ENCODE measurements at regions not wholly inside any gene's neighbourhood (a gene's known extent, or its start where the extent isn't known, plus 50 kb on each side); places are given as distances from the start of the nearest gene placed in this dataset.
"Not testable (repeated sequence)": the region's sequence is repeated elsewhere in the genome, so short reads cannot be mapped to it uniquely, and the experiment has no call there.

DNA sequence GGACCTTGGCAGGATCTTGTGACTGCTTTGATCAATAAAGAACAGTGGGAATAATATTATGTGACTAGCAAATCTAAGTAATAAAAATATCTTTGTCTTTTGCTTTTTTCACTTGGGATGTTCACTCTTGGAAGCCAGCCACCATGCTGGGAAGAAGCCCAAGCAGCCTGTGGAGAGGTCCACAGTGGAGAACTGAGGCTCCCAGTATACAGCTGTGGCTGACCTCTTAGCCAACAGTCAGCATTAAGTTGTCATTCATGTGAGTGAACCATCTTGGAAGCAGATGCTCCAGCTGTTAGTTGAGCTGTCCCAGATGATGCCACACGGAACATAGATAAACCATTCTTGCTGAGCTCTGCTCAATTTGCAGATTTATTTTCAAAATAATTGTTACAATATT, 160.0 kb downstream of the OSR1 start:
- no peak for DNase-seq

DNA sequence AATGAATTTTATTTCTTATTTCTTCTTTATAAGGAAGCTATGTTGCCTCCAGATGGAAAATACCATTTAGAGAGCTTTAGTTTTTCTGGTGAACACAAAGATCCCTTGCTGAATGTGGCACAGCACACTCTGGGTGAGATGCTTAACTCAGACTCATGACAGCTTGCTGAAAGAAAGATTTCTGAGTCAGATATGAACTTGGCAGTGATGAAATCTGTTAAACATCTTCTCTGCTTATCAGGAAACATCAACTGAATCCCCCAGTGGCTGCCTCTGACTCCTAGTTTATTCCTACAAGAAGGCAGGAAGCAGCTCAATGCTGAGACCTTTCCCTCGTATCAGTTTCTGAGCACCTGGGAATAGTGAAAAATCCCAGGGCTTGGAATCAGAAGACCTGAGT, 162.8 kb downstream of the OSR1 start:
- DNase-seq = no peak

DNA sequence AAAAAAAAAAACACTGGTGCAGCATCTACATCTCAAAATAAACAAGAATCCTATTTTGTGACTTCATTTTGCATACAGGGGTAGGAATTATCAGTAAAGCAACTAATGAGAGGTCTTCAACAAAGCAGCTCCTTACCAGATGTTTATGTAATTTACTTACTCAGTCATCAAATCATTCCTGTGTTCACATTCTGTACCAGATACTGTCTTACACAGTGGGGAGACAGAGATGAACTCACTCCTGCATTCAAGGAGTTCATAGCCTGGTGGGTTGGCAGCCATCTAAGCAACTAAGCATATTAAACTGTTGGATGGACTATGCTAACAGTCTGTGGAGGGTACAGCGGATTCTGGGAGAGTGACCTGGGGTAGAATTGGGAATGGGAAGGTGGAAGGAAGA, 169.0 kb downstream of the OSR1 start:
- no peak for DNase-seq

DNA sequence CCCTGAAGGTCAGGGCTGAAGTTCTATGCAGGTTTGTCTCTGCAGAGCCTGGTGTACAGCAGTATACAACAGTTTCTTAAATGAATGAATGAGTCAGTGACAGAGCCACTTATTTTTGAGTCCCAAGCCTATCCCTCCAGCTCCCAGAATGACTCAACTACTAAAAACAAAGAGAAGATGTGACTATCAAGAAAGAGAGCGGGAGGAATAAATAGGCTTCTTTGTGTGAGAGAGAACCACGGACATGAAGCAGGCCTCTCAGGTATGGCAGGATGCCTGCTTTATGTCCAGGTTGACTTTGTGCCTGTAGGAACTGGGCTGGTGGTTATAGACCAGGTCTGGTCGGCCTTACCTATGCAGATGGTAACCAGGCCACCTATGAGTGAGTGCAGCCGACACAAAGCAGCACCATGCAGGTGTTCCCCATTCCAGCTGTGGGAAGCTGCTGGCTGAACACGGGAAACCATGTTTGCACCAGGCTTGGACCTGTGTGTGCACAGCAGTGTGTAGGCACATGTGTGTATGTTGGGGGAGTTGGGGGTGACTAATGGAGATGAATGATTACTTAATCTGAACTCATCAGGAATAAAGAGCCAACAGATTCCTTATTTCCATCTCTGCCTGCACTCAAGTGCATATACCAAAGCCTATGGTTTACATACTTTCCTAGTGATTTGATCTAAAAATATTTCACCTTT, 171.0 kb downstream of the OSR1 start:
- DNase-seq = no peak

DNA sequence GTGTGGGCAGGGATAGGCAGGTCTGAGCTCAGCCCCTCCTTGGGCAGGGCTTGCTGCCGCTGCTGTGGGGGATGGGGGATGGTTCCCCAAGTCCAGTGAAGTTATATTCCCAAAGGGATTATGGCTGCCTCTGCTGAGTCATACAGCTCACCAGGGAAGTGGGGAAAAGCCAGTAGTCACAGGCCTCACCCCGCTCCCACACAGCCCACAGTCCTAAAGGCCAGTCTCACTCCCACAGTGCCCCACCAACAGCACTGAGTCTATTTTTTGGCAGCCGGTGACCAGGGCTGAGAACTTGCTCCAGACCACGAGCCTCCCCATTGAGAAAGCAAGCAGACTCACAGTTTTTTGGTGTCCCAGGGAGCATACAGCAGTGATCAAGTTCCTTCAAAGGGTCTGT, 173.3 kb downstream of the OSR1 start:
- no peak for DNase-seq

DNA sequence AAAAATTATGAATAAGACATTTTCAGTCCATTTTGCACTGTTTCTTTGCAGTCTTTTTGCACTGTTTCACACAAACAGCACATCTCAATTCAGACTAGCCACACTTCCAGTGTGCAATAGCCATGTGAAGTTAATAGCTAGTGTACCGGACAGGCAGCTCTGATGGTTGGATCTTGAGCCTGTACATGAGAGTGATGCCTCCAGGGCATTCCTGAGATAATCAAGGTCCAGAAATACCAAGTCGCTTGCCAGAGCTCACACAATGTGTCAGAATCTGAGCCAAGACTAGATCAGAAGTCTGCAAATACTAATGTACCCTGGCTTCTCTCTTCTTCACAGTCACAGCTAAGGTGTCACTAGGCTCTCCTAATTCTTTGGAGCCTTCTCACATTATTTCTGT, 180.2 kb downstream of the OSR1 start:
- no peak for DNase-seq

DNA sequence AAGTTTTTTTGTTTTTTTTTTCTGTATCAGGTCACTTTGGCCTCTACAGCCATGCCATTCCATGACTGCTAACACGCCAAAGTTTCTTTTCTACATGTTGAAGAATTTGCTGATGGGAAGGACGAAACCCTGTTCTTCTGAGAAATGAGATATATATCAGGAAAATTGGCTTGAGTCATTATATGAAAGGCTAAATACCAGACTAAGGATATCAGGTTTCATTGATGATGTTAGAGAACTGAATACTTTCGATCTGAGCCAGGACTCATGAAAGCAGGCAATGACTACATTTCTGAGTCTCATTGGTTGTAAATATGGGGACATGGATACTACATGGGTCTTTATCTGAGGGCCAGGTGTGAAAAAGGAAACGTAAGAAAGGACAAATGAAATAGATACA, 181.4 kb downstream of the OSR1 start:
- no peak for DNase-seq

DNA sequence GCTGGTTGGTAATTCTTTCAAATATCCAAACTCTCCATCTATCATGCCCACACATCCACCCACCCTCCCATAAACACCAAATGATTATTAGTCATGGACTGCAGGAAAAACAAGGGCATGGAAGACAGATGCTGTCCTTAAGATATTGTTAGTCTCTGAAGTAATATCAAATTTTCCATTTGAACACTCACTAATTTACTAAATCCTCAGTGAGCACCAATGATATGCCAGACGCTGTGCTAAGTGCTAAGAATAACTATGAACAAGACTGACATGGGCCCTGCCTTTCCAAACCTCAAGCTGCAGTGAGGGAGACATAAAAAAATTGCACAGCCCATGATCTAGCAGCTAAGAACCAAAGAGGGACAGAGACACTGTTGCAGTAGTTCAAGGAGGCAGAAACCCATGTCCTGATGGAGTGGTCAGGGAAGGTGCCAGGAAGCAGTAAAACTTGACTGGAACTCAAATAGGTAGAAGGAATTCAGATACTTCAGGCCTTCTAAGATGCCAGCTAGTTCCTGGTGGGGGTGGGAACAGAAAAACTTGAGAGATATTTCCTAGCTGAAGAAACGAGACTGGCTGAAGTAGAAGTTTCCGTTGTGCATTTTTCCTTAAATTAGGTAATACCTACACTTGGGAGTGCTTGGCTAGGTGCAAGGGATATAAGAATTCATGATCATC, 182.1 kb downstream of the OSR1 start:
- DNase-seq = no peak

DNA sequence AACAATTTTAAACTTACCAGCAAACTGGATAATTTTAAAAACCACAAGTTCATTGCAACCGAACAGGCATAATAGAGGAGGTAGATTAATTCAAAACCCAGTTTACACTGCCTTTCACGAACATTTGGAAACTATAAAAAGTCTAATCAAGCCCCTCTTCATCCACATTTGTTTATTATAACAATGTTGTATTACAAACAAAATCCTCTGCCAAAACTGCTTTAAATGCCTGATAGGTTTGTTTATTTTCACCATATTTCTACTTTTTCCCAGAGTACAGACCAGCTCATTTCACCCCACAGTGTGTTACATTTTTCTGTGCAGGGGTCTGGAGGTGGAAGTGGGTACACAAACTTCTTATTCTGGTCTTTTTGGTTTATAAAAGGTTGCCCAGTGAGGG, 184.2 kb downstream of the OSR1 start:
- no peak for DNase-seq

DNA sequence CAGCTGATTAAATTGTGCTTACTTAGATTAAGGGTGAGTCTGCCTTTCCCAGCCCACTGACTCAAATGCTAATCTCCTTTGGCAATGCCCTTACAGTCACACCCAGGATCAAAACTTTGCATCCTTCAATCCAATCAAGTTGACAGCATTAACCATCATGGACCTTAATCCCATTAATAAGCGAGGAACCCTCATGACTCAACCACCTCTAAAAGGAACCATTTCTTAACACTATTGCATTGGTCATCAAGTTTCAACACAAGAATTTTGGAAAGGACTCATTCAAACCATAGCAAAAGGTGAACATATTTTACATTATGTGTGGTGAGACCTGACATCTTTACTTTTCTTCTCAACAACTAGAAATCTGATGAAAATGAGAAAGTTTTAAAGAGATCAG, 187.0 kb downstream of the OSR1 start:
- no peak for DNase-seq

DNA sequence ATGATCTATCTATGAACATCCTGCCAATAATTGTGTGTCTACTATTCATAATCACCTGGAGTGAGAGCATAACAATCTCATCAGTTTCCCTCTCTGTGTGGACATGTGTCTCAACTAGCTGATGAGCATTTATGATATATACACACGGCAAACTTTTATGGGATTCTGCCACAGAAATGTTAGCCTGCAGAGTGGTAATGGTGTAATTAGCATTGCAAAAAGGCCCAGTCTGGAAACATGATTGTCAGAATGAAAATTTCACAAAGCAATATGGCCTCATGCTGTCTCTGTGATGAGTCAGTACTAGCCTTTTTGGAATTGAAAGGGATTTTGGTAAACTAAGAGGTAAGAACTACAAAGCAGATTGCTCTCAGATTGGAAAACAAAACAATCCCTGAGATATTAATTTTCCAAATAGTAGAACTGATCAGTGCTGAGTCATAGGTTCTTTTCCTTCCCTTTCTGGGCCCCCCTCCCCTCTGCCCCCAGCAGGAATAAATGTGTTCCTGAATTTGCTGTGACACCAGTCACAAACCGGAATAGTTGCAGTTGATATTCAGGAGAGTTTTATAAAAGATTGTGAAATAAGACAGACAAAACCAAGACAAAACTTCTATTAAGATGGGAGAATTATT, 189.2 kb downstream of the OSR1 start:
- DNase-seq = no peak

DNA sequence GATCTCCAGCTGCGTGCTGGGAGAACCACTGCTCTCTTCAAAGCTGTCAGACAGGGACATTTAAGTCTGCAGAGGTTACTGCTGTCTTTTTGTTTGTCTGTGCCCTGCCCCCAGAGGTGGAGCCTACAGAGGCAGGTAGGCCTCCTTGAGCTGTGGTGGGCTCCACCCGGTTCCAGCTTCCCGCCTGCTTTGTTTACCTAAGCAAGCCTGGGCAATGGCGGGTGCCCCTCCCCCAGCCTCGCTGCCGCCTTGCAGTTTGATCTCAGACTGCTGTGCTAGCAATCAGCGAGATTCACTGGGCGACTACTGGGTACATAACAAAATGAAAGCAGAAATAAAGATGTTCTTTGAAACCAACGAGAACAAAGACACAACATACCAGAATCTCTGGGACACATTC, 194.3 kb downstream of the OSR1 start:
- not testable (repeated sequence) for DNase-seq

DNA sequence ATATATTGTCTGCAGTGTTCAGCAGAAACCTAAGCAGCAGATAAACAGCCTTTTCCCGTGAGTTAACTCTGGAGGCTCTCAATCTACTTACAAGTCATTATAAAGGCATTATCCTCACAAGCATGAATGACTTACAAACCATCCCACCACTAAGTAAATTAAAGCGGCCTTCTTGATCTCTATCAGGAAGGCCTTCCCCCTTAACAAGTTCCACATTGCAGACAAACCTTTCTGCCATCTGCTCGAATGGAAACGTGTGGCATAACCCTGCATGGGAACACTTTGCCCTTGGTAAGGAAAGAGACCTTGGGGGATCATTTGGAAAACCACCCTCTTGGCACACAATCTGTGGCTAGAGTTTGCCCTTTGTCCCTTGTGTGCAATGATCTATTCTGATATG, 199.5 kb downstream of the OSR1 start:
- DNase-seq = no peak

DNA sequence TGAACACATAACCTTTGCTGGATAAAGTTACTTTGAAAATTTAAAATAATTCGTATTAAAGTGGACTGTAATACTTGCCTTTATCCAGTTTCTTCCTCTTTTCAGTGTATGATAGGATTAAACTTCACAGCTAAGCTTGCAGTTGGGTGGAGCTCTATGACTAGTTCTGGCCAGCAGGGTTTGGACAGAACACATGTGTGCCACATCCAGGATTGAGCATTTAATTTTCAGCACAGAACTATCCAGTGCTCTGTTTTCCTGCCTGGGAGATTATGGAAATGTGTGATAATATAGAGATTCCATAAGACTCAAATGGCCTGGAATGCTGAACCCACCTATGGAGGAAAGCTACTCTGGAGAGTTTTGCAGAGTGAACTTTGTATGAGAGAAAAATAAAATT, 200.2 kb downstream of the OSR1 start:
- no peak for DNase-seq

DNA sequence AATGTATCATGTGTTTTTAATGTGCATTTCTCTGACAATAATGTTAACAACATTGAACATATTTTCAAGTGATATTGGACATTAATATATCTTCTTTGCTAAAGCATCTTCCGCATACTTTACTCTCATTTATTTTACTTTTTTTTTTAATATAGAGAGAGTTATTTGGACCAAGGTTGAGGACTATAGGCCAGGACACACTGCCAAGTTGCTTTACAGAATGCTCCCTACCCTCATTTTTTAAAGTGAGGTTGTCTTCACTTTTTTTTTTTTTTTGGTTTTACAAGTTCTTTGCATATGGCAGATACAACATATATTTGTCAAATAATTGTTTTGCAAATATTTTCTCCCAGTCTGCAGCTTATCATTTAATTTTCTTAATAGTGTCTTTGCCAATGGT, 201.8 kb downstream of the OSR1 start:
- no peak for DNase-seq

DNA sequence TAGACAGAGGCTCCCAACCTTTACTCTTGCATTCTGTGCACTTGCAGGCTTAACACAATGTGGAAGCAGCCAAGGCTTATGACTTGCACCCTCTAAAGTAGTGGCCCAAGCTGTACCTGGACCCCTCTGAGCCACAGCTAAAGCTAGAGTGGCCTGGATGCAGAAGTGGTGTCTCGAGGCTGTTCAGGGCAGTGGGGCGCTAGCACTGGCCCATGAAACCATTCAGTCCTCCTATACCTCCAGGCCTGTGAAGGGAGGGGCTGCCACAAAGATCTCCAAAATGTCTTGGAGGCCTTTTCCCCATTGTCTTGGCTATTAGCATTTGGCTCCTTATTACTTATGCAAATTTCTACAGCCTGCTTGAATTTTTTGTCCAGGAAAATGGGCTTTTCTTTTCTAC, 207.7 kb downstream of the OSR1 start:
- DNase-seq = no peak

DNA sequence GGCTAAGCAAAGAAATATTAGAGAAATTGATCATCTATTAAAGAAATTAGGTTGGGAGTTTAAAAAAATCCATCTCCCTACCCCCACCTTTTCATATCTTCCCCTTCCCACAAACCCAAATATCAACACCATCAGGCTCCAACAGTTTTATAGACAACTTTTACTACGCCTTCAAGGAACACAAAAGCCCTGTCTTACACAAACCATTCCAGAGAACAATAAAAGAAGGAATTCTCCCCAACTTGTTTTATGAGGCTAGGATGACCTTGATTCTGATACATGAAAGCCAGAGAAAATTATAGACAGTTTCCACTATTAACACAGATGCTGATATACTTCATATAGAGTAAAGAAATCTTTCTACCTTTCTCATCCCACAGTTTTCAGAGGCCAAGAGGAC, 211.6 kb downstream of the OSR1 start:
- DNase-seq = no peak

DNA sequence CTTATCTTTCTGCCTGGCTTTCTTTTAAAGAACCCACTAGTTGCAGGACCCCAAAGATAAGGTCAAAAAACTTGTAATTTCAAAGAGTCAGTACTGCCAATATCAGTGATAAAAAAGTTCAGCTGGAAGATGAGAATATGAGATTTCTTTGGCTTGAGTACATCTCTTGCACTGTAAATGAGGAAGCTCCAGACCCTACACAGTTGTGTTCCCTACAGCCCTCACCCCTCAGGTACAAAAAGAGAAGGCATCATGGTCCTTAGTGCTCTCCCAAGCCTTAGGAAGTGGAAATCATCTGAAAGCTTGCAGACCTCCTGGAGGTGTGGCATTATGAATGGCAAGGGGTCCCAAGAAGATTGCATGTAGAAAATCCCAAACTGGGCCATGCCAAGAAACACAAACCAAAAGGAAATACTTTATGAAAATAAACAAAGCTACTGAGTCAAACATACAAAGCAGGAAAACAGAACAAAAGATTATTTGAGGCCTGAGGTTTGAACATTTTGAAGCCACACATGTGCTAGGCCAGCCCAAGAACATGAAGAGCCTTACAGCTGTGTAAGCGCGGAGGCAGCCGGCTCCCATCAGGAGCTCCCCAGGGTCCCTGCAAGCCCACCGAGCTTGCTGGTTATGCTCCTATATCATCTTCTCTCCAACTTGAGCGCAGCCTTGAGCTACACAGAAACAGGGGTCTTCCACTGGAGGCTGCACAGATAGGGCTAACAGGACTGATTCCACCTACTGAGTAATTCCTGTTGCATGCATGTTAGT, 217.0 kb downstream of the OSR1 start:
- no peak for DNase-seq

DNA sequence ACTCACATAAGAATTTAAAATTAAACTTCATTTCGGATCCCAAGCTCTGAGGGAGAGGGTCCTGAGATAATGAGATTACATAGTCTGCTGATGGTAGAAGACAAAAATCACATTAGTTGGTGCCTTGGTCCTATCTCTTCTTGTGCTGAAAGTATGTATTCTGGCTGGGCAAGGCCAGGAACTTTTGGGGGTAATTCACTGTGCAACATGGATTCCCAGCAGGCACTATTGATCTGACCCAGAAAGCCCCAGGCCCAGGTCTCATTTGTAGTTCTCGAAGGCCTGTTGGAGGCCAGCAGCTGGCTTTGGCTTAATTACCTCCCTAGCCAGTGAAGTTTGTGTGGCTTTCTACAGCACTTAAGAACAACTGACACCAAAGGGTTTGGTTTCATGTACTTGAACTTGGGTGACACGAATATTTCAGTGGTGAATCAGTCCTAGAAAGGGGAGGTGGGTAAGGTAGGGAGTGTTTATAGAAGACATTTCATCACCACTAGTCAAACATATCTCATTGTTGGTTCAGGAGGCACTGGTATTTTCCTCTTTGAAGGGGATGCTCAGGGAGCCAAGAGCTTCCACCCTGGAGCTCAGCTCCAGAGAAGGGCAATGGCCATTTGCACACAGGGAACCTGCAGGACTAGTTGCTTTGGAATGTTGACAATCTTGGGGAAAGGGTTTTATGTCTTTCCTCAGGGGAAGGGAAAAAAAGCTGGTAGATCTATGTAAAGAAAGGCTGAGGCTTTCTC, 217.8 kb downstream of the OSR1 start:
- DNase-seq = peak; percentile 88

DNA sequence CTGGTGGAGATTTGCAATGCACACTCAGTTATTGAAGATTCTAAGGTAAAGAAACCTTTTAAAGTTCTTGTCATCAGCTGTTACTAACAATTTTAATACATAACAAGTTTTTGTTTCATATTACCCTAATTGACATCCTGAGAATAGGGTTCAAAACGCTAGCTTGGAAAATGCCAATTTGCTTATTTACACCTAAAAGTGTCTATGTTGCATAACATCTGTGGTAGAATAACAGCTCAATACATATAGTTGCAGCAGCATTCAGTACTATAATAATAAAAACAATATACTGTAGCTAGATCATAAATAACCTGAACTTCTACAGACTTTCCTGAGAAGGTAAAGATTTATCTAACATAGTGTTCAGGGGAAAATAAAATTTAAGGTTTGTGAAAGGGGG, 219.0 kb downstream of the OSR1 start:
- DNase-seq = no peak

DNA sequence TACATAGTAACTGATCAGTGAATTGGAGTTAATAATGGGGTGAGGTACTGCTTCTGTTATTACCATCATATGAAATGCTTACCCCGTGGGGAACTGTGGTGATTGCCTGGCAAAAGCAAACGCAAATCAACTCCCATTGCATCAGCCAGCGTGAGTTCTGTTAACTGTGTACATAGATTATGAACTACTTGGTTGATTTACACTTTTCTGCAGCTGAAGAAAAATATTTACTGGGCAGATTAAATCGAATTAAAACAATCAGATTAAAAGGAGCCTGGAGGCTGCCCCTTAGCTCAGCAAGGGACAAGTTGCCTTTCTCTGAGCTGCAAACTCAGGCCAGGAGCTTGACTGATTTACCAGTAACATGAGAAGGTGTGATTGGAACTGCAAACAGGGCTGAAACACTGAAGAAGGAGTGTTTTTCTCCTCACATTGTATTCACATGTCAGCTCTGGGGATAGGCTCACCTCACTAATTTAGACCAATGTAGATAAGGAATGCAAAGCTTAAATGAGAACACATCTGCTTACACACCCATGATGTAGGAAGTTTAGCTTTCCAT, 220.1 kb downstream of the OSR1 start:
- no peak for DNase-seq

DNA sequence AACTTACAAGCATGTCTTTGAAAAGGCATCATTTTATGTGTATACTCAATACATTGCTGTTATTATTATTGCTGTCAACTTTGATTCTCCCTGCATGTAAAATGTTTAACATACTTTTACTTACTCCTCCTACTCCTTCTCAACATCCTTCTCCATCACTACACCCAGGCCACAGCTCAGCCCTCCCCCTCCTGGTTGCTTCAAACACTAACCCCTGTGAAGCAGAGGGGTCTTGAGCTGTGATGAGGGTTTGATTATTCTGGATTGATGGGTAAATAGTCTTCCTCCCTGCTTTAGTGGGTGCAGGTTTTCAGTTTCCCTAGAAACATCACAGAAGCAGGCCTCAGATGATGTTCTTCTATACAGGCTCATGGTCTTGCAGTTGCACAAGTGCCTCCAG, 221.0 kb downstream of the OSR1 start:
- DNase-seq = no peak

DNA sequence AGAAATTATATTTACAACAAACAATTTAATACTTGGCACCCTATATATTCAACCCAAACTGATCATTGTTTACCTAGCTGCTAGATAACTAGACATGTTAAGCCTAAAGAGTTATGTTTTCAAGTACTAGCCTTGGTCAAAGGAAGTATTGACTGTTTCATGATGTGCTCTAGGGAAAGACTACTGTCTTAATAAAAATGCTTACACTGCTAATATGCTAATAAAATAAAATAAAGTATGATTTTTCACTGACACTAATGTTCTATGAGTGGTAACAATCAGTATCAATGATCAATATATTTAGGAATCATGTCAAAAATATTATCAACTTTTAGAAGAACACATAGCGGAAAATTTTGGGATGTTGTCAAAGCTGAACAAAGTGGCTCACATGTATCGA, 225.5 kb downstream of the OSR1 start:
- DNase-seq = no peak
